WERI-Rb-1 (cell line): ENCODE measurements at regions not wholly inside any gene's neighbourhood (a gene's known extent, or its start where the extent isn't known, plus 50 kb on each side); places are given as distances from the start of the nearest gene placed in this dataset.

Source experiments
- DNase-seq: peaks from one replicate; pipeline ENCODE4 v3.0.0-alpha.2; 2020
- H3K27ac ChIP-seq: fragments of 250-450 bp; sonication (Bioruptor Pico); 2 replicates; pipeline ENCODE4 v1.5.1; 2020; ENCODE audit warnings: mild to moderate bottlenecking, moderate library complexity
- H3K27me3 ChIP-seq: fragments of 250-450 bp; sonication (Bioruptor Pico); 2 replicates; pipeline ENCODE4 v1.5.1; 2021; ENCODE audit warnings: mild to moderate bottlenecking, low read depth, moderate library complexity; ENCODE audit not compliant: insufficient read depth, severe bottlenecking
- H3K36me3 ChIP-seq: fragments of 250-450 bp; sonication (Bioruptor Pico); 2 replicates; pipeline ENCODE4 v1.5.1; 2020; ENCODE audit warnings: mild to moderate bottlenecking, moderate library complexity
- H3K4me3 ChIP-seq: 2 replicates; pipeline ENCODE4 v1.5.1; 2011; ENCODE audit warnings: low read depth, mild to moderate bottlenecking, control low read depth, low read length
- H3K9me3 ChIP-seq: fragments of 250-450 bp; sonication (Bioruptor Pico); 2 replicates; pipeline ENCODE4 v1.5.1; 2021; ENCODE audit warnings: mild to moderate bottlenecking, moderate library complexity; ENCODE audit not compliant: severe bottlenecking
- TF ChIP-seq, protein P1 (sequence below): IDR thresholded peaks from 2 replicates; pipeline ENCODE4 v1.5.1; 2011; ENCODE audit warnings: low read depth, mild to moderate bottlenecking, control low read depth, inconsistent platforms, low read length

DNA sequence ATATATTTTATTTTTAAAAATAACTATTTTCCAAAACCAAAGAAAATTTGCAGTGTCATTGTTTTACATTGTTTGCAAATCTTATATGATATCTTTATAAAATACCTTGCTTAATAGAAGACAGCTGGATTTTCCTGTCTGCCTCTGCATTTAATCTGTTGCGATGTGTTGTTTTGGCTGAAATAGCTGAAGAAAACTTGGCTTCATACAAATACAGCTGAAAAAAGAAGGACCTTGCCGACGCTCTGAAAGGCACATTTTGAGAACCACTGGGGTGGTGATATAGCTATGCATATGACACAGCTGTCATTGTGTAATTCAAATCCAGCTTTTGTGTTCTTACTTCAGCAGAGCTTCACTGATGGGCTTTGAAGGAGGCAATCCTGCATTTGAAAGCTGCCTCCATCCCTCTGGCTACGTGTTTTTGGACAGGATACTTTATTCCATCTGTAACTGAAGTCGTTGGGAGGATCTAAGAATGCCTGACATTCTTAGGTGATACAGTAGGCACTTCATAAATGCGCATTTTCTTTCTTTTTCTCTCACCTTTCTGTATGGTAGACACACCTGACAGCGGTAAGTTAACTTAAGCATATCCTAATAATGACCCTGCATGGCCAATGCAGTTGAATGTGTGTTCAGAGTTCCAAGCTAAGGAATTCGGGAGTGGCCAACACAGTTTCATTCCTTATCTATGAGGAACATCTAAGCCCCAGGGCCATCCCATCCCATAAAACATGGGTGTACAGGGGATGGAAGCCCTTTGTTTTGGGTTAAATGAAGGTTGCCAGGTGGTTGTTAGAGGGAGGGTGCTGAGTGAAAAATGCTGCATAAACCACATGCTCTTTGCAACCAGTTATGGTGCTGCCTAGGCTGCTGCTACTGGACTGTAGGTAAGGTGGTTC is 213.0 kb downstream of the TFAP2A start:
- TF ChIP-seq, protein P1, sequence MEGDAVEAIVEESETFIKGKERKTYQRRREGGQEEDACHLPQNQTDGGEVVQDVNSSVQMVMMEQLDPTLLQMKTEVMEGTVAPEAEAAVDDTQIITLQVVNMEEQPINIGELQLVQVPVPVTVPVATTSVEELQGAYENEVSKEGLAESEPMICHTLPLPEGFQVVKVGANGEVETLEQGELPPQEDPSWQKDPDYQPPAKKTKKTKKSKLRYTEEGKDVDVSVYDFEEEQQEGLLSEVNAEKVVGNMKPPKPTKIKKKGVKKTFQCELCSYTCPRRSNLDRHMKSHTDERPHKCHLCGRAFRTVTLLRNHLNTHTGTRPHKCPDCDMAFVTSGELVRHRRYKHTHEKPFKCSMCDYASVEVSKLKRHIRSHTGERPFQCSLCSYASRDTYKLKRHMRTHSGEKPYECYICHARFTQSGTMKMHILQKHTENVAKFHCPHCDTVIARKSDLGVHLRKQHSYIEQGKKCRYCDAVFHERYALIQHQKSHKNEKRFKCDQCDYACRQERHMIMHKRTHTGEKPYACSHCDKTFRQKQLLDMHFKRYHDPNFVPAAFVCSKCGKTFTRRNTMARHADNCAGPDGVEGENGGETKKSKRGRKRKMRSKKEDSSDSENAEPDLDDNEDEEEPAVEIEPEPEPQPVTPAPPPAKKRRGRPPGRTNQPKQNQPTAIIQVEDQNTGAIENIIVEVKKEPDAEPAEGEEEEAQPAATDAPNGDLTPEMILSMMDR, result no peak
- Histone ChIP-seq H3K9me3 (peaks cover 2% of the 10 kb centered on the region), H3K27me3 (peaks cover 24% of the 10 kb centered on the region), H3K4me3 (no peak overlapping the region), H3K27ac (no peak overlapping the region), H3K36me3 (no peaks in the 10 kb centered on the region)
- no peak for DNase-seq

DNA sequence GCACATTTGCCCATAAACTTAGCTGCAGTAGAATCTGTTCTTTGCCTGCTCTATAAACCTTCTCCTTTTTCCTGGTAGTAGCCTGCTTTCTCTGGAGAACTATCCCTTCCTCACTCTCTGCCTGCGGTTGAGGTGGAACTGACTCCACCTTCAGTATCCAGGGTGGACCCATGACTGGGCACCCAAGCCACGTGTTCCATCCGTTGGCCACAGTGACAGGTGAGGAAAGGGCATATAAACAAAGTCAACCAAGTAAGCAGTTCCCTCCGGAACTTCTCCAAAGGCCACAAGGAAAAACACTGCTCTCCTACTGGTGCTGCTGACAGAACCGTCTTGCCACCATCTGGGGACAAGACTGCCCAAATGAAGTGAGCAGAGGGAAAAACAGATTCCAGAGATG is 218.8 kb downstream of the TFAP2A start:
- H3K27me3 ChIP-seq, result no peaks in the 10 kb centered on the region
- no peaks in the 10 kb centered on the region for H3K36me3 ChIP-seq
- DNase-seq, result no peak
- H3K9me3 ChIP-seq, result peaks cover 2% of the 10 kb centered on the region
- H3K4me3 ChIP-seq, result no peak overlapping the region
- no peak overlapping the region for H3K27ac ChIP-seq
- TF ChIP-seq, protein P1, result no peak

DNA sequence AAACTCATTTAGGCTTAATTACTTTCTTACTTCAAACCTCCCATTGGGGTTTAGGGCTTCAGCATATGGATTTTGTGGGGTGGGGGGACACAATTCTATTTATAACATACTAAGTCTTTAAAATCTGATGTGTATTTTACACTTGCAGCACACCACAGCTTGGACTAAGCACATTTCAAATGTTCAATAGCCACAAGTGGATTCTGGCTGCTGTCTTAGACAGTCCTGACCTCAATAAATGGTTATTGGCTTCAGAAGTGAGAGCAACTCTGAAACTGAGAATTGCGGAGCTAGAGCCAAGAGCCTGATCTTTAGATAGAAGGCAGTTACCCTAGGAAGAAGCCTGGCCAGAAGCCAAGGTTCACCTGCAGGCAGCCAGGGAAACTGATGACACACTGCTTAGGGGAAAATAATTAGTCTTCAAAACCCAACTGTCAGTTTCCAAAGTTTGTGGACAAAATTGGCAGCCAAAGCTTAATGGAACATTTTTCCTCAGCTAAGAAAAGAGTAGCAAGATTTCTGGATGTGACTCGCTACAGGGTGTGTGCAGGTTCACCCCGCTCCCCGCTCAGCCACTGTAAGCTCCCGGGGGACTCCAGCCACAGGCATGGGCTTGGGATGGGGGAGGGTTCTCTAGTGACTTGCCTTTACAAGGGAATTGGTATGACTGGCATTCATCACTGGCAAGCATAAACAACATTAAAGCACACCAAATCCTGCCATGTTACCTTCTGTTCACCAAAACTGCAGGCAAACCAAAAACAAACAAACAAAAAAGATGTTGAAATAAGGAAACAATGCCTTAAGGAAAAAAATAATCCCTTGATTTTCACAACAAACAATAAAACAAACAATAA is 219.8 kb downstream of the TFAP2A start:
- TF ChIP-seq, protein P1, result no peak
- DNase-seq, result no peak
- Histone ChIP-seq H3K27ac (no peak overlapping the region), H3K27me3 (no peaks in the 10 kb centered on the region), H3K36me3 (no peaks in the 10 kb centered on the region), H3K9me3 (no peaks in the 10 kb centered on the region), H3K4me3 (no peak overlapping the region)

DNA sequence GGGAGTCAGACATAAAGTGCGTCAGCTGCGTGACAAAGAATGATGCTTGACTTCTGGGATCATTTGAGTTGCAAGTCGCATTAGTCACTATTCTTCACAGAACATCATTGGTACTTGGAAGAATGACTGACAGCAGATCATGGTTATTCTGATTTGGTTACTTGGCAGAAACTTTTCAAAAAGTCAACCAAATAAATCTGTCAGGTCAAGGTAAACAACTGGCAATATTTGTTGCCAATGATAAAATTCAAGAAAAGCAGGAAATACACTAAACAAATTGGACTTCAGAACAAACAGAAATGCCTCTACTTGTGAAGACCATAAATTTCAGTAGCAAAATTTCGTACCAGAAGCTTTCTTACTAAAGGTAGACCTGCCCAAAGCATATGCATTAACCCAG is 221.6 kb downstream of the TFAP2A start:
- TF ChIP-seq, protein P1, result no peak
- DNase-seq, result no peak
- Histone ChIP-seq H3K36me3 (no peaks in the 10 kb centered on the region), H3K4me3 (no peak overlapping the region), H3K27ac (no peak overlapping the region), H3K27me3 (no peaks in the 10 kb centered on the region), H3K9me3 (no peaks in the 10 kb centered on the region)

DNA sequence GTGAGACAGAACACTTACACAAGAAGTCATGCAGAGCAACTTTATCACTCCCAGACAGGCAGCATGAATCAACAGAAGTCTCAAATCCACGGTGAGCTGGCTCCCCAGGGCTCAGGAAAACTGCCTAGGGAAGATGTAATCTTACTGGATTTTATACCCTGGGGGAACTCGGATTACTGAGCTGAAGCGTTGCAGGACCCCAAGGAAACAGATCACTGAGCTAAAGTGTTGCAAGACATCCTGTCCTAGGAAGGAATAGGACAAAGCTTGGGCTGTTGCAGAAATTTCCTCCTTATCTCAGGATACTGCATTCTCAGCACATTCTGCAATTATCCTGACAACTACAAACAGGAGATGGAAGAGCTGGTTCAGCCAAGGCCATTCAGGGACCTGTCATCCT is 224.8 kb downstream of the TFAP2A start:
- no peaks in the 10 kb centered on the region for H3K36me3 ChIP-seq
- no peaks in the 10 kb centered on the region for H3K27me3 ChIP-seq
- no peak for DNase-seq
- H3K9me3 ChIP-seq, result no peaks in the 10 kb centered on the region
- H3K27ac ChIP-seq, result no peak overlapping the region
- H3K4me3 ChIP-seq, result no peak overlapping the region
- TF ChIP-seq, protein P1, result no peak
